ENCODE measurements at regions not wholly inside any gene's neighbourhood (a gene's known extent, or its start where the extent isn't known, plus 50 kb on each side); places are given as distances from the start of the nearest gene placed in this dataset.

- intact Hi-C loops (cut with DNase I), result no loop called here
- ATAC-seq, result no peak
- Histone ChIP-seq H3K9me3 (no peaks in the 10 kb centered on the region), H3K36me3 (no peaks in the 10 kb centered on the region), H3K27me3 (ENCODE audit: low read depth) (no peaks in the 10 kb centered on the region), H3K4me1 (no peaks in the 10 kb centered on the region), H3K27ac (no peak overlapping the region), H3K4me3 (no peak overlapping the region)
- TF ChIP-seq CTCF (IDR thresholded peaks at IDR 0.05), result no peak
- no peak for DNase-seq
These were observed 376.1 kb upstream of the OPRM1 start for GRCh38 chr6:153662982-153663381.

GRCh38 chr6:153645326-153645725 lies 393.7 kb upstream of the OPRM1 start:
- Histone ChIP-seq H3K27ac (no peak overlapping the region), H3K27me3 (ENCODE audit: low read depth) (no peaks in the 10 kb centered on the region), H3K36me3 (no peaks in the 10 kb centered on the region), H3K4me1 (no peaks in the 10 kb centered on the region), H3K9me3 (no peaks in the 10 kb centered on the region), H3K4me3 (no peak overlapping the region)
- DNase-seq (no peak), ATAC-seq (no peak)
- TF ChIP-seq CTCF (IDR thresholded peaks at IDR 0.05), result no peak
- intact Hi-C loops (cut with DNase I), result no loop called here

- Histone ChIP-seq H3K27ac (no peak overlapping the region), H3K36me3 (no peaks in the 10 kb centered on the region), H3K4me1 (no peaks in the 10 kb centered on the region), H3K4me3 (no peak overlapping the region), H3K9me3 (no peaks in the 10 kb centered on the region), H3K27me3 (ENCODE audit: low read depth) (no peaks in the 10 kb centered on the region)
- no peak for DNase-seq
- ATAC-seq, result no peak
- no peak for TF ChIP-seq CTCF (IDR thresholded peaks at IDR 0.05)
- intact Hi-C loops (cut with DNase I), result no loop called here
These were observed 395.0 kb upstream of the OPRM1 start for GRCh38 chr6:153644000-153644399.

- ATAC-seq (no peak), DNase-seq (no peak)
- intact Hi-C loops (cut with DNase I), result no loop called here
- Histone ChIP-seq H3K9me3 (no peaks in the 10 kb centered on the region), H3K36me3 (no peaks in the 10 kb centered on the region), H3K27ac (no peak overlapping the region), H3K4me3 (no peak overlapping the region), H3K27me3 (ENCODE audit: low read depth) (no peaks in the 10 kb centered on the region), H3K4me1 (no peaks in the 10 kb centered on the region)
- no peak for TF ChIP-seq CTCF (IDR thresholded peaks at IDR 0.05)
These were observed 404.6 kb upstream of the OPRM1 start for GRCh38 chr6:153634416-153634815.

GRCh38 chr6:153625089-153625488 lies 414.0 kb upstream of the OPRM1 start:
- TF ChIP-seq CTCF (IDR thresholded peaks at IDR 0.05), result no peak
- intact Hi-C loops (cut with DNase I), result no loop called here
- no peak overlapping the region for H3K27ac ChIP-seq
- H3K27me3 ChIP-seq (ENCODE audit: low read depth), result no peaks in the 10 kb centered on the region
- no peak for DNase-seq
- no peaks in the 10 kb centered on the region for H3K36me3 ChIP-seq
- ATAC-seq, result no peak
- no peak overlapping the region for H3K4me3 ChIP-seq
- no peaks in the 10 kb centered on the region for H3K9me3 ChIP-seq
- no peaks in the 10 kb centered on the region for H3K4me1 ChIP-seq

- Histone ChIP-seq H3K4me1 (no peaks in the 10 kb centered on the region), H3K27me3 (ENCODE audit: low read depth) (no peaks in the 10 kb centered on the region), H3K9me3 (no peaks in the 10 kb centered on the region), H3K36me3 (no peaks in the 10 kb centered on the region), H3K27ac (no peak overlapping the region), H3K4me3 (no peak overlapping the region)
- no peak for TF ChIP-seq CTCF (IDR thresholded peaks at IDR 0.05)
- DNase-seq (no peak), ATAC-seq (no peak)
- intact Hi-C loops (cut with DNase I), result no loop called here
These were observed 414.5 kb upstream of the OPRM1 start for GRCh38 chr6:153624528-153624927.
